Left lung (tissue), 4 donors: ENCODE measurements at regions not wholly inside any gene's neighbourhood (a gene's known extent, or its start where the extent isn't known, plus 50 kb on each side); places are given as distances from the start of the nearest gene placed in this dataset.
"Not testable (repeated sequence)": the region's sequence is repeated elsewhere in the genome, so short reads cannot be mapped to it uniquely, and the experiment has no call there.

ENCODE experiments used
- ATAC-seq: fragments of 200-7000 bp; cut with Tn5 transposase; one replicate; pipeline ENCODE4 v1.9.1; 2020; ENCODE audit warnings: moderate library complexity
- DNase-seq, 4 donors: peaks; one replicate each; pipeline ENCODE4 v3.0.0-alpha.2; 2013 to 2020
- H3K27ac ChIP-seq, 2 donors: fragments of 200-600 bp; sonication (generic) in 1 of 2; one replicate each; pipeline versions ENCODE4 v1.5.0 to v1.8.0; 2020 to 2021
- H3K27me3 ChIP-seq, 2 donors: fragments of 200-600 bp; sonication (generic) in 1 of 2; one replicate each; pipeline versions ENCODE4 v1.5.0 to v1.8.0; 2020 to 2021
- H3K36me3 ChIP-seq, 2 donors: fragments of 200-600 bp; sonication (generic) in 1 of 2; one replicate each; pipeline versions ENCODE4 v1.5.0 to v1.8.0; 2020 to 2021
- H3K4me1 ChIP-seq, 2 donors: fragments of 200-600 bp; one replicate each; pipeline ENCODE4 v1.8.0; 2021
- H3K4me3 ChIP-seq, 2 donors: fragments of 200-600 bp; sonication (generic) in 1 of 2; one replicate each; pipeline versions ENCODE4 v1.5.0 to v1.8.0; 2020 to 2021; ENCODE audit warnings: mild to moderate bottlenecking in 1 of 2
- H3K9me3 ChIP-seq, 2 donors: fragments of 200-600 bp; sonication (generic) in 1 of 2; one replicate each; pipeline versions ENCODE4 v1.5.0 to v1.8.0; 2020 to 2021
- intact Hi-C, 2 donors: fragments of 100-400 bp; cut with DNase I; formaldehyde crosslinking; loops; one replicate each; pipeline versions ENCODE4 v1.11.2 to v1.14.2; 2022
- TF ChIP-seq, protein P1 (sequence below), 2 donors: fragments of 200-600 bp; sonication (generic) in 1 of 2; IDR thresholded peaks; one replicate each; pipeline versions ENCODE4 v1.5.0 to v1.8.0; 2021; ENCODE audit warnings: antibody characterized with exemption in 2 of 2
- donor health status: DM: no; HTN: yes; CAD: no.
- donor health status: DM: no; HTN: no; CAD: no.

GRCh38 chr5:85952680-85953079 lies 665.1 kb upstream of the COX7C start:
- Histone ChIP-seq H3K4me3 (no peak overlapping the region), H3K4me1 (no peaks in the 10 kb centered on the region), H3K36me3 (no peaks in the 10 kb centered on the region), H3K27me3 (no peaks in the 10 kb centered on the region), H3K9me3 (peaks cover 0 to 15% of the 10 kb centered on the region in 2 donors), H3K27ac (no peak overlapping the region)
- DNase-seq (no peak), ATAC-seq (no peak)
- TF ChIP-seq, protein P1, sequence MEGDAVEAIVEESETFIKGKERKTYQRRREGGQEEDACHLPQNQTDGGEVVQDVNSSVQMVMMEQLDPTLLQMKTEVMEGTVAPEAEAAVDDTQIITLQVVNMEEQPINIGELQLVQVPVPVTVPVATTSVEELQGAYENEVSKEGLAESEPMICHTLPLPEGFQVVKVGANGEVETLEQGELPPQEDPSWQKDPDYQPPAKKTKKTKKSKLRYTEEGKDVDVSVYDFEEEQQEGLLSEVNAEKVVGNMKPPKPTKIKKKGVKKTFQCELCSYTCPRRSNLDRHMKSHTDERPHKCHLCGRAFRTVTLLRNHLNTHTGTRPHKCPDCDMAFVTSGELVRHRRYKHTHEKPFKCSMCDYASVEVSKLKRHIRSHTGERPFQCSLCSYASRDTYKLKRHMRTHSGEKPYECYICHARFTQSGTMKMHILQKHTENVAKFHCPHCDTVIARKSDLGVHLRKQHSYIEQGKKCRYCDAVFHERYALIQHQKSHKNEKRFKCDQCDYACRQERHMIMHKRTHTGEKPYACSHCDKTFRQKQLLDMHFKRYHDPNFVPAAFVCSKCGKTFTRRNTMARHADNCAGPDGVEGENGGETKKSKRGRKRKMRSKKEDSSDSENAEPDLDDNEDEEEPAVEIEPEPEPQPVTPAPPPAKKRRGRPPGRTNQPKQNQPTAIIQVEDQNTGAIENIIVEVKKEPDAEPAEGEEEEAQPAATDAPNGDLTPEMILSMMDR (IDR thresholded peaks at IDR 0.05): no peak
- intact Hi-C loops: no loop called here

- Histone ChIP-seq H3K4me3 (no peak overlapping the region), H3K4me1 (no peaks in the 10 kb centered on the region), H3K27ac (no peak overlapping the region), H3K27me3 (no peaks in the 10 kb centered on the region), H3K36me3 (no peaks in the 10 kb centered on the region), H3K9me3 (peaks cover 0 to under 1% of the 10 kb centered on the region in 2 donors)
- TF ChIP-seq, protein P1 (IDR thresholded peaks at IDR 0.05): no peak
- no peak for ATAC-seq
- no peak for DNase-seq
- intact Hi-C loops: no loop called here
These were observed 650.1 kb upstream of the COX7C start for GRCh38 chr5:85967681-85968080.

DNA sequence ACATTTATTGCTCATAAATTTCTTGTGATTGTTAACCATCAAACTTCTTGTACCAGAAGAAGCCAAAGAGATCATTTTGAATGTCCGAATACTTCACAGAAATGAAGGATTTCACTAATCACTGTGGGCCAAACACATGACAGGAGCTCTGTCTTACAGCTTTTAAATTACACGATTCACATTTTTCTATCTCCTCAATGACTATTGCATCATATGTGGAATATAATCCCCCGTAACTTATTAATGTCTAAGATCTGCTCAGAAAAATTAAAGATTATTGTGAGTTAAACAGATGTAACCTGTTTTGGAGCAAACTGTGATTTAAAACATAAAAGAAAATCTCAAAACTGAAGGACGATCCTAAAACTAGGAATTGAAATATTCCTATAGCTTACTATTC lies 645.2 kb upstream of the COX7C start:
- ATAC-seq (no peak), DNase-seq (no peak)
- Histone ChIP-seq H3K9me3 (no peaks in the 10 kb centered on the region), H3K4me1 (no peaks in the 10 kb centered on the region), H3K27me3 (no peaks in the 10 kb centered on the region), H3K27ac (no peak overlapping the region), H3K36me3 (no peaks in the 10 kb centered on the region), H3K4me3 (no peak overlapping the region)
- TF ChIP-seq, protein P1 (IDR thresholded peaks at IDR 0.05): no peak
- intact Hi-C loops: no loop called here

DNA sequence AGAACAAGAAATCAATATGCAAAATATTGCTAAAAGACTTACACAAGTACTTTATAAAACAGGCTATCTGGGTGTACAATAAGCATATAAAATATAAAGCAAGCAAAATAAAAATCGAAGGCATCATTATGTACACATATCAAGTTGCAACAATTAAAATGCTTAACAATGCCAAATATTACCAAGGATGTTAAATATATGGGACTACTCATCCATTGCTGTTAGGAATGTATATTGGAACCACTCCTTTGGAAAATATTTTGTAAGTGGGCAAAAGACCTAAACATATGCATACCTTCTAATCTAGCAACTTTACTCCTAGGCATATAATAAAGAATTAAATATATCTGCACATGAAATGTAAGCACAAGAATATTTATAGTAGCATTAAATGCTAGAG lies 632.6 kb upstream of the COX7C start:
- H3K36me3 ChIP-seq: no peaks in the 10 kb centered on the region
- H3K4me1 ChIP-seq: no peaks in the 10 kb centered on the region
- H3K27ac ChIP-seq: no peak overlapping the region
- H3K27me3 ChIP-seq: no peaks in the 10 kb centered on the region
- no peak overlapping the region for H3K4me3 ChIP-seq
- ATAC-seq: no peak
- intact Hi-C loops: no loop called here
- no peak for DNase-seq
- TF ChIP-seq, protein P1 (IDR thresholded peaks at IDR 0.05): no peak
- peaks cover 0 to 7% of the 10 kb centered on the region in 2 donors for H3K9me3 ChIP-seq

- DNase-seq (no peak), ATAC-seq (no peak)
- H3K4me3 ChIP-seq: no peak overlapping the region
- H3K27me3 ChIP-seq: no peaks in the 10 kb centered on the region
- no peak overlapping the region for H3K27ac ChIP-seq
- H3K4me1 ChIP-seq: no peaks in the 10 kb centered on the region
- H3K36me3 ChIP-seq: no peaks in the 10 kb centered on the region
- intact Hi-C loops: no loop called here
- H3K9me3 ChIP-seq: peaks cover 0 to 28% of the 10 kb centered on the region in 2 donors
- TF ChIP-seq, protein P1 (IDR thresholded peaks at IDR 0.05): no peak
These were observed 626.7 kb upstream of the COX7C start for GRCh38 chr5:85990998-85991397.

GRCh38 chr5:85994653-85995052 lies 623.1 kb upstream of the COX7C start:
- H3K4me3 ChIP-seq, ATAC-seq, H3K27ac ChIP-seq, DNase-seq, H3K4me1 ChIP-seq, H3K36me3 ChIP-seq, H3K27me3 ChIP-seq, intact Hi-C loops: not testable (repeated sequence)
- peaks cover 0 to 29% of the 10 kb centered on the region in 2 donors for H3K9me3 ChIP-seq
